HepG2 (cell line): ENCODE measurements at regions not wholly inside any gene's neighbourhood (a gene's known extent, or its start where the extent isn't known, plus 50 kb on each side); places are given as distances from the start of the nearest gene placed in this dataset.

ENCODE experiments used
- ATAC-seq: fragments of 200-7000 bp; cut with Tn5 transposase; 3 replicates; pipeline ENCODE4 v1.9.1; 2020; ENCODE audit warnings: mild to moderate bottlenecking, moderate library complexity
- BruUV-seq: library from RNA; stranded (reverse); fragments of 400-500 nt; replicated peaks from 2 replicates; lab custom pipeline; 2021; lab: Mats Ljungman, UMichigan
- CTCF ChIA-PET: fragments of 300-600 bp; formaldehyde crosslinking; extraction: SDS; loops from one replicate; lab custom pipeline; 2021; ENCODE audit warnings: low total read pairs, inconsistent platforms, low intra/inter-chr PET ratio; lab: Yijun Ruan, JAX
- POLR2A ChIA-PET: fragments of 350-600 bp; sonication (Branson Sonifier 250); formaldehyde crosslinking; loops from one replicate; lab custom pipeline; 2020; ENCODE audit warnings: antibody characterized with exemption, inconsistent platforms; lab: Yijun Ruan, JAX
- DNase-seq: peaks from one replicate; pipeline ENCODE4 v3.0.0-alpha.2; 2015; ENCODE audit warnings: low spot score
- FAIRE-seq: peaks from 3 replicates; lab custom pipeline; 2011; peaks lifted over from hg19 to GRCh38; lab: Jason Lieb, UNC
- H2AFZ ChIP-seq: one replicate; pipeline ENCODE4 v1.6.1; 2011; ENCODE audit warnings: low read length, inconsistent platforms
- H3K27ac ChIP-seq: fragments of 300-600 bp; 3 replicates; pipeline ENCODE4 v1.8.0; 2011; ENCODE audit warnings: mixed run types, mild to moderate bottlenecking, mixed read lengths, low read length, inconsistent platforms; ENCODE audit not compliant: insufficient read depth; ENCODE audit errors: extremely low read length
- H3K27me3 ChIP-seq, 2 experiments: fragments of 200-600 bp in 1 of 2; 2 replicates in 1 of 2; 3 replicates in 1 of 2; pipeline versions ENCODE4 v1.6.0 to v1.8.0; 2011; ENCODE audit warnings: low read length in 2 of 2, mild to moderate bottlenecking in 2 of 2, moderate library complexity in 2 of 2, inconsistent platforms in 1 of 2; ENCODE audit not compliant: insufficient read depth in 2 of 2, control insufficient read depth in 1 of 2
- H3K36me3 ChIP-seq, 2 experiments: fragments of 200-600 bp in 1 of 2; replicated peaks in 1 of 2; 2 replicates in 1 of 2; 3 replicates in 1 of 2; pipeline versions ENCODE4 v1.5.1 to v1.8.0; 2011; ENCODE audit warnings: low read length in 2 of 2, inconsistent platforms in 1 of 2; ENCODE audit not compliant: insufficient read depth in 2 of 2, control insufficient read depth in 1 of 2
- H3K4me1 ChIP-seq: 2 replicates; pipeline ENCODE4 v1.5.1; 2012; ENCODE audit warnings: low read length, inconsistent platforms; ENCODE audit not compliant: insufficient read depth
- H3K4me2 ChIP-seq: 2 replicates; pipeline ENCODE4 v1.6.0; 2011; ENCODE audit warnings: low read depth, low read length, inconsistent platforms
- H3K4me3 ChIP-seq, 3 experiments: fragments of 200-600 bp in 1 of 3; sonication (generic), shearing (Covaris generic) in 1 of 3; replicated peaks in 1 of 3; 2 replicates each; pipeline ENCODE4 v1.5.1; 2011 to 2016; ENCODE audit warnings: low read length in 3 of 3, inconsistent platforms in 2 of 3, low read depth in 2 of 3, mild to moderate bottlenecking in 2 of 3, control low read depth in 1 of 3, mixed read lengths in 1 of 3; ENCODE audit not compliant: insufficient read depth in 1 of 3
- H3K79me2 ChIP-seq: one replicate; pipeline ENCODE4 v1.6.1; 2011; ENCODE audit warnings: low read length, inconsistent platforms; ENCODE audit not compliant: insufficient read depth
- H3K9ac ChIP-seq: 2 replicates; pipeline ENCODE4 v1.6.0; 2011; ENCODE audit warnings: mild to moderate bottlenecking, low read depth, low read length, inconsistent platforms; ENCODE audit not compliant: insufficient read depth
- H3K9me3 ChIP-seq: 2 replicates; pipeline ENCODE4 v1.5.1; 2012; ENCODE audit warnings: mild to moderate bottlenecking, low read length
- H4K20me1 ChIP-seq: 2 replicates; pipeline ENCODE4 v1.6.0; 2011; ENCODE audit warnings: inconsistent platforms, mild to moderate bottlenecking, low read length, moderate library complexity; ENCODE audit not compliant: insufficient read depth
- TEAD3 ChIP-seq: optimal IDR thresholded peaks from 2 replicates; pipeline ENCODE3; 2016; ENCODE audit warnings: borderline replicate concordance
- YEATS4 ChIP-seq: sonication (generic); formaldehyde crosslinking; IDR thresholded peaks from 2 replicates; pipeline ENCODE4 v1.4.0; 2020; ENCODE audit warnings: missing genetic modification reagents, borderline replicate concordance
- ZNF160 ChIP-seq: sonication (generic); formaldehyde crosslinking; IDR thresholded peaks from 2 replicates; pipeline ENCODE4 v1.8.0; 2022; ENCODE audit warnings: mild to moderate bottlenecking, inconsistent platforms, missing genetic modification reagents
- ZNF253 ChIP-seq: sonication (generic); formaldehyde crosslinking; IDR thresholded peaks from 2 replicates; pipeline ENCODE4 v1.8.0; 2022; ENCODE audit warnings: mild to moderate bottlenecking, missing genetic modification reagents, borderline replicate concordance
- WGBS: methylation state at CpG from one replicate; pipeline ENCODE4 v1.1.6; 2017; ENCODE audit warnings: low lambda C conversion rate; 5-methylcytosine and 5-hydroxymethylcytosine counted together
- in situ Hi-C: cut with HindIII; loops from 2 replicates; pipeline ENCODE4 v1.10.0; 2017; ENCODE audit warnings: low pct_unique_long_range_greater_than_20kb; ENCODE audit not compliant: extremely low pct_ligation_motif_present
- intact Hi-C: fragments of 100-400 bp; cut with micrococcal nuclease; formaldehyde crosslinking; loops from one replicate; pipeline ENCODE4 v1.10.0; 2022; ENCODE audit not compliant: unreplicated experiment

DNA sequence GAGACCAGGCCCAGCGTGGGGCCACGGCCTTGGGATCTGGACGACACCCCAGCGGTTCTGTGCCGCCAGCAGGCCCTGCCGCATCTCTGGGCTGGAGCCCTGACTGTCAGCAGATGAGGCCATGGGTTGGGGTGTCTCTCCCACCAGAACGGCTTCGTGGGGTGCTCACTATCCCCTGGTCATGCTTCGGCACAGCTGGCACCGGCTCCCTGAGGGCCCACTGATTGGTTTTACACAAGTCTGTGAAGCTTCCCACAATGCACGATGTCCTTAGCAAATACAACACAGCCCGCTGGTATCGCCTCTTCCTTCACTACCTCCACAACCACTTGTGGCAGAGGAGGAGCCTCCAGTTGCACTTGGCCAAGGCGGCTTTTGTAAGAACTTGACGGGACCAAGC, 94.3 kb downstream of the THBS2 start:
- Histone ChIP-seq H3K4me1 (no peaks in the 10 kb centered on the region), H3K9me3 (no peaks in the 10 kb centered on the region), H3K79me2 (no peaks in the 10 kb centered on the region), H3K27me3 (peaks cover 22 to 84% of the 10 kb centered on the region in 2 experiments), H3K36me3 (no peaks in the 10 kb centered on the region), H3K27ac (no peak overlapping the region), H4K20me1 (no peaks in the 10 kb centered on the region), H3K4me3 (no peak overlapping the region), H3K4me2 (no peak overlapping the region), H2AFZ (no peak overlapping the region), H3K9ac (no peak overlapping the region)
- BruUV-seq, result no TSS peak
- in situ Hi-C loops (no loop called here), intact Hi-C loops (no loop called here)
- POLR2A ChIA-PET, result no interaction called here
- no peak for TF ChIP-seq ZNF160 (CRISPR knock-in tag)
- TF ChIP-seq YEATS4 (CRISPR knock-in tag), result no peak
- DNase-seq (no peak), ATAC-seq (no peak), FAIRE-seq (no peak)
- 24% methylated on average over 5 of the region's 15 CpGs for WGBS
- CTCF ChIA-PET, result no interaction called here

DNA sequence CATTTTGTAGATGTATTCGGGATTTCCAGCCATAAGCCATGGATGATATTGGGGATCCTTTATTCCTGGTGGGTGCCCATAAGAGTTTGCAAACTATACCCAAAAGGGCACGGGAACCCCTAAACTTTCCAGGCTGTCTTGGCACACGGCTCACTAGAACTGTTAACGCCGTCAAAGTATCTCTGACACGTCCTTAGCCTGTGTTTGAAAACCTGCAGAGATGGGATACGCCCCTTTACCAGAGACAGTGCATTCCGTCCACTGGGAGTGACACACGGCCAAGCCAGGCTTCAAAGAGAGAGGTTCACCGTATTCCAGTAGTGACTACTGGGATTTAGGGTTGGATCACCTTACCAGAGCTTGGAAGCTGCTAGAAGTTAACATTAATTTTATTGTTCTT, 95.0 kb downstream of the THBS2 start:
- no peak overlapping the region for H3K27ac ChIP-seq
- POLR2A ChIA-PET, result no interaction called here

More for the DNA sequence above, 95.0 kb downstream of the THBS2 start:
- FAIRE-seq, result no peak
- Histone ChIP-seq H2AFZ (no peak overlapping the region), H3K9me3 (no peaks in the 10 kb centered on the region), H3K4me3 (no peak overlapping the region), H3K4me2 (no peak overlapping the region), H3K4me1 (no peaks in the 10 kb centered on the region), H3K27me3 (peaks cover 22 to 84% of the 10 kb centered on the region in 2 experiments), H3K9ac (no peak overlapping the region), H4K20me1 (no peaks in the 10 kb centered on the region), H3K79me2 (no peaks in the 10 kb centered on the region), H3K36me3 (no peaks in the 10 kb centered on the region)
- BruUV-seq, result no TSS peak
- TF ChIP-seq TEAD3 (CRISPR knock-in tag) (peak; percentile 68), ZNF253 (CRISPR knock-in tag) (no peak)
- DNase-seq, result no peak
- intact Hi-C loops (no loop called here), in situ Hi-C loops (no loop called here)
- CTCF ChIA-PET, result no interaction called here
- WGBS, result 49% methylated on average over 3 of the region's 10 CpGs
- ATAC-seq, result peak; percentile 66
